Gastroesophageal sphincter (tissue), 3 donors: ENCODE measurements at regions not wholly inside any gene's neighbourhood (a gene's known extent, or its start where the extent isn't known, plus 50 kb on each side); places are given as distances from the start of the nearest gene placed in this dataset.

ENCODE experiments used
- CTCF ChIP-seq, 4 experiments: fragments of 200-600 bp in 2 of 4; fragments of 450-650 bp in 2 of 4; sonication (generic) in 1 of 4; IDR thresholded peaks; one replicate each; pipeline ENCODE4 v1.5.1; 2017 to 2019; ENCODE audit warnings: antibody characterized with exemption in 4 of 4, mild to moderate bottlenecking in 2 of 4, moderate library complexity in 2 of 4
- EP300 ChIP-seq: sonication (generic); formaldehyde crosslinking; IDR thresholded peaks from one replicate; pipeline ENCODE4 v1.6.1; 2017; ENCODE audit warnings: antibody characterized with exemption, mild to moderate bottlenecking
- POLR2A ChIP-seq, 2 donors: fragments of 450-650 bp; IDR thresholded peaks; one replicate each; pipeline ENCODE4 v1.6.1; 2017; ENCODE audit warnings: antibody characterized with exemption in 2 of 2, mild to moderate bottlenecking in 2 of 2, moderate library complexity in 1 of 2

- TF ChIP-seq POLR2A (IDR thresholded peaks at IDR 0.05), result no peak
- TF ChIP-seq CTCF (IDR thresholded peaks at IDR 0.05), result no peak
- TF ChIP-seq EP300, result no peak
Observed at GRCh38 chr21:16169779-16170178, 440.0 kb downstream of the USP25 start.
